ENCODE measurements at regions not wholly inside any gene's neighbourhood (a gene's known extent, or its start where the extent isn't known, plus 50 kb on each side); places are given as distances from the start of the nearest gene placed in this dataset.
A peak's percentile ranks its signal among the peaks of the same experiment; 100 is the strongest.

DNA sequence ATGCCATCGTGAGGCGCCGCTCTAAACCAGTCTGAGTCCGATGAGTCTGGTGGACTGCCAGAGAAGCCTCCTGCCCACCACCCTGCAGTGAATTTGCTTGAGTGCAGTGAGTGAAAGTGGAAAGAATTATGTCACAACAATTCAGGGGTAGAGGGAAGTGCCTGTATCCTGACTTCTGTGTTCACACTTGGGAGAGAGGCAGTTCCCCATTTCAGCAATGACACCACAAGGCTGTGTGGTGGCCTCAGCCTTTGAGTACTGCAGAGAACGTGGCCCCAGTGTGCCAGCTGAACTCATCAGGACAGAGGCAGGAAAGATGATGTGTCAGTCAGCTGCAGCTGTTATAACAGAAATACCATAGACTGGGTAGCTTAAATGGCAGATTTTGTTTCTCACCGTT is 155.6 kb downstream of the COG6 start (continued):
- TF ChIP-seq, protein P1, sequence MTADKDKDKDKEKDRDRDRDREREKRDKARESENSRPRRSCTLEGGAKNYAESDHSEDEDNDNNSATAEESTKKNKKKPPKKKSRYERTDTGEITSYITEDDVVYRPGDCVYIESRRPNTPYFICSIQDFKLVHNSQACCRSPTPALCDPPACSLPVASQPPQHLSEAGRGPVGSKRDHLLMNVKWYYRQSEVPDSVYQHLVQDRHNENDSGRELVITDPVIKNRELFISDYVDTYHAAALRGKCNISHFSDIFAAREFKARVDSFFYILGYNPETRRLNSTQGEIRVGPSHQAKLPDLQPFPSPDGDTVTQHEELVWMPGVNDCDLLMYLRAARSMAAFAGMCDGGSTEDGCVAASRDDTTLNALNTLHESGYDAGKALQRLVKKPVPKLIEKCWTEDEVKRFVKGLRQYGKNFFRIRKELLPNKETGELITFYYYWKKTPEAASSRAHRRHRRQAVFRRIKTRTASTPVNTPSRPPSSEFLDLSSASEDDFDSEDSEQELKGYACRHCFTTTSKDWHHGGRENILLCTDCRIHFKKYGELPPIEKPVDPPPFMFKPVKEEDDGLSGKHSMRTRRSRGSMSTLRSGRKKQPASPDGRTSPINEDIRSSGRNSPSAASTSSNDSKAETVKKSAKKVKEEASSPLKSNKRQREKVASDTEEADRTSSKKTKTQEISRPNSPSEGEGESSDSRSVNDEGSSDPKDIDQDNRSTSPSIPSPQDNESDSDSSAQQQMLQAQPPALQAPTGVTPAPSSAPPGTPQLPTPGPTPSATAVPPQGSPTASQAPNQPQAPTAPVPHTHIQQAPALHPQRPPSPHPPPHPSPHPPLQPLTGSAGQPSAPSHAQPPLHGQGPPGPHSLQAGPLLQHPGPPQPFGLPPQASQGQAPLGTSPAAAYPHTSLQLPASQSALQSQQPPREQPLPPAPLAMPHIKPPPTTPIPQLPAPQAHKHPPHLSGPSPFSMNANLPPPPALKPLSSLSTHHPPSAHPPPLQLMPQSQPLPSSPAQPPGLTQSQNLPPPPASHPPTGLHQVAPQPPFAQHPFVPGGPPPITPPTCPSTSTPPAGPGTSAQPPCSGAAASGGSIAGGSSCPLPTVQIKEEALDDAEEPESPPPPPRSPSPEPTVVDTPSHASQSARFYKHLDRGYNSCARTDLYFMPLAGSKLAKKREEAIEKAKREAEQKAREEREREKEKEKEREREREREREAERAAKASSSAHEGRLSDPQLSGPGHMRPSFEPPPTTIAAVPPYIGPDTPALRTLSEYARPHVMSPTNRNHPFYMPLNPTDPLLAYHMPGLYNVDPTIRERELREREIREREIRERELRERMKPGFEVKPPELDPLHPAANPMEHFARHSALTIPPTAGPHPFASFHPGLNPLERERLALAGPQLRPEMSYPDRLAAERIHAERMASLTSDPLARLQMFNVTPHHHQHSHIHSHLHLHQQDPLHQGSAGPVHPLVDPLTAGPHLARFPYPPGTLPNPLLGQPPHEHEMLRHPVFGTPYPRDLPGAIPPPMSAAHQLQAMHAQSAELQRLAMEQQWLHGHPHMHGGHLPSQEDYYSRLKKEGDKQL (CRISPR knock-in tag; IDR thresholded peaks at IDR 0.05; ENCODE audit: borderline replicate concordance): no peak

DNA sequence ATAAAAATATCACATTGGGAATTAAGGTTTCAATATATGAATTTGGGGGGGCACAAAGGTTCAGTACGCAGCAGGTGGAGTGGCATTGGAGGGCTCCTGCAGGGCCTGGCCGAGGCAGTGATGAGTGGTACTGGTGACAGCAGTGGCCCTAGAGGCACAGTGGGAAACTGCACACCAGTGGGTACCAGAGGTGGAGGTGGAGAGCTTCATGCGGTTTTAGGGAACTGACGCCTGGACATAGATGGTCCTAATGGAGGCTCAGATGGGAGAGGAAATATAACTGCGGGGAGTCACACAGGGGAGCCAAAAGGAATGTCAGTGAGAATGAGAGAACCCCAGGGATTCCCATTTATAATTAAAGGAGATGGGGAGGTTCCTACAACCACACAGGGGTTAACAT is 156.2 kb downstream of the COG6 start:
- Histone ChIP-seq H4K20me1 (replicated peaks; ENCODE audit: control insufficient read depth, insufficient read depth, low read length) (no peaks in the 10 kb centered on the region), H3K79me2 (ENCODE audit: control insufficient read depth, insufficient read depth, low read length) (no peaks in the 10 kb centered on the region), H3K4me1 (replicated peaks in 1 of 2; ENCODE audit: control insufficient read depth in 2 of 2, insufficient read depth in 2 of 2, low read length in 2 of 2) (no peaks in the 10 kb centered on the region), H3K4me3 (no peak overlapping the region), H3K9ac (ENCODE audit: insufficient read depth in 1 of 2, low read depth in 2 of 2, low read length in 2 of 2) (no peak overlapping the region), H3K27ac (ENCODE audit: extremely low read depth, low read depth, low read length) (no peak overlapping the region), H3K27me3 (ENCODE audit: control insufficient read depth in 2 of 2, insufficient read depth in 2 of 2, low read length in 2 of 2) (no peaks in the 10 kb centered on the region), H3K4me2 (ENCODE audit: insufficient read depth, low read length) (no peak overlapping the region), H3K9me1 (ENCODE audit: control insufficient read depth, insufficient read depth, low read length) (no peaks in the 10 kb centered on the region), H3K9me3 (replicated peaks; ENCODE audit: control insufficient read depth, insufficient read depth, low read depth, low read length) (no peaks in the 10 kb centered on the region), H3K36me3 (ENCODE audit: control insufficient read depth, insufficient read depth, low read length) (no peaks in the 10 kb centered on the region), H2AFZ (ENCODE audit: low read depth, low read length) (no peak overlapping the region)
- peak; percentile 69; the same call in 2 of the 3 replicates for ATAC-seq
- CTCF ChIA-PET (ENCODE audit: low intra/inter-chr PET ratio): no interaction called here
- FAIRE-seq: no peak
- intact Hi-C loops (cut with micrococcal nuclease): no loop called here
- WGBS (ENCODE audit: insufficient coverage, low coverage, missing lambda C conversion rate): 0% methylated on average over 5 of the region's 5 CpGs
- no TSS peak for BruUV-seq (replicated peaks)
- POLR2A ChIA-PET: no interaction called here
- peak in 3 of 4 experiments; percentile 0 to 6 (median 4) for DNase-seq (ENCODE audit: extremely low read depth in 1 of 4, low spot score in 3 of 4)
- TF ChIP-seq, protein P2, sequence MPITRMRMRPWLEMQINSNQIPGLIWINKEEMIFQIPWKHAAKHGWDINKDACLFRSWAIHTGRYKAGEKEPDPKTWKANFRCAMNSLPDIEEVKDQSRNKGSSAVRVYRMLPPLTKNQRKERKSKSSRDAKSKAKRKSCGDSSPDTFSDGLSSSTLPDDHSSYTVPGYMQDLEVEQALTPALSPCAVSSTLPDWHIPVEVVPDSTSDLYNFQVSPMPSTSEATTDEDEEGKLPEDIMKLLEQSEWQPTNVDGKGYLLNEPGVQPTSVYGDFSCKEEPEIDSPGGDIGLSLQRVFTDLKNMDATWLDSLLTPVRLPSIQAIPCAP (CRISPR knock-in tag; IDR thresholded peaks at IDR 0.05; ENCODE audit: borderline replicate concordance): no peak
- TF ChIP-seq EHMT2 (IDR thresholded peaks at IDR 0.05) (no peak), ZNF668 (CRISPR knock-in tag; IDR thresholded peaks at IDR 0.05) (no peak), ZNF561 (CRISPR knock-in tag; conservative IDR thresholded peaks at IDR 0.05) (no peak), ILK (tag; IDR thresholded peaks at IDR 0.05; ENCODE audit: borderline replicate concordance, low read depth) (no peak)
- TF ChIP-seq, protein P3, sequence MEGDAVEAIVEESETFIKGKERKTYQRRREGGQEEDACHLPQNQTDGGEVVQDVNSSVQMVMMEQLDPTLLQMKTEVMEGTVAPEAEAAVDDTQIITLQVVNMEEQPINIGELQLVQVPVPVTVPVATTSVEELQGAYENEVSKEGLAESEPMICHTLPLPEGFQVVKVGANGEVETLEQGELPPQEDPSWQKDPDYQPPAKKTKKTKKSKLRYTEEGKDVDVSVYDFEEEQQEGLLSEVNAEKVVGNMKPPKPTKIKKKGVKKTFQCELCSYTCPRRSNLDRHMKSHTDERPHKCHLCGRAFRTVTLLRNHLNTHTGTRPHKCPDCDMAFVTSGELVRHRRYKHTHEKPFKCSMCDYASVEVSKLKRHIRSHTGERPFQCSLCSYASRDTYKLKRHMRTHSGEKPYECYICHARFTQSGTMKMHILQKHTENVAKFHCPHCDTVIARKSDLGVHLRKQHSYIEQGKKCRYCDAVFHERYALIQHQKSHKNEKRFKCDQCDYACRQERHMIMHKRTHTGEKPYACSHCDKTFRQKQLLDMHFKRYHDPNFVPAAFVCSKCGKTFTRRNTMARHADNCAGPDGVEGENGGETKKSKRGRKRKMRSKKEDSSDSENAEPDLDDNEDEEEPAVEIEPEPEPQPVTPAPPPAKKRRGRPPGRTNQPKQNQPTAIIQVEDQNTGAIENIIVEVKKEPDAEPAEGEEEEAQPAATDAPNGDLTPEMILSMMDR (IDR thresholded peaks at IDR 0.05 in 2 of 3, conservative IDR thresholded peaks at IDR 0.05 in 1 of 3; ENCODE audit: insufficient read depth in 2 of 3, low read depth in 1 of 3, low read length in 3 of 3): 0 out of 6 replicates have a peak, but pooled peaks of 1 of the 3 experiments have one; percentile 21
- in situ Hi-C loops (cut with MboI): no loop called here
